AG04449 (cell line): ENCODE measurements at regions not wholly inside any gene's neighbourhood (a gene's known extent, or its start where the extent isn't known, plus 50 kb on each side); places are given as distances from the start of the nearest gene placed in this dataset.

Source experiments
- CTCF ChIA-PET: fragments of 350-600 bp; formaldehyde crosslinking; extraction: SDS; loops from one replicate; lab custom pipeline; 2021; ENCODE audit warnings: antibody characterized with exemption; lab: Yijun Ruan, JAX
- POLR2A ChIA-PET: fragments of 400-600, 350-600 bp; formaldehyde crosslinking; extraction: SDS; loops from one replicate; lab custom pipeline; 2020; ENCODE audit warnings: antibody characterized with exemption, inconsistent platforms; lab: Yijun Ruan, JAX
- DNase-seq: peaks from one replicate; pipeline ENCODE4 v3.0.0-alpha.2; 2010; ENCODE audit warnings: low read depth, low spot score
- H3K4me3 ChIP-seq: 2 replicates; pipeline ENCODE4 v1.5.1; 2011; ENCODE audit warnings: low read depth, mild to moderate bottlenecking, control low read depth, low read length
- CTCF ChIP-seq: IDR thresholded peaks from one replicate; pipeline ENCODE4 v1.5.1; 2011; ENCODE audit warnings: mild to moderate bottlenecking, moderate library complexity, low read length, control low read depth, inconsistent platforms; ENCODE audit not compliant: insufficient read depth; ENCODE audit errors: missing control alignments

- TF ChIP-seq CTCF: no peak
- DNase-seq: no peak
- ChIA-PET POLR2A (no interaction called here), CTCF (interaction anchor here (0.7 to 2.5 kb wide), 6 partner anchors 9 to 351 kb away, joined by 4 to 21 read pairs (median 8); no protein-coding TSS in a partner anchor)
- H3K4me3 ChIP-seq: no peak overlapping the region
Measured at GRCh38 chr4:111281219-111281618, 658.3 kb upstream of the PITX2 start.

GRCh38 chr4:111282035-111282434, 659.2 kb upstream of the PITX2 start:
- no peak overlapping the region for H3K4me3 ChIP-seq
- no peak for DNase-seq
- ChIA-PET POLR2A (no interaction called here), CTCF (interaction anchor here (0.5 to 2.5 kb wide), 10 partner anchors 10 to 669 kb away, joined by 3 to 21 read pairs (median 5); no protein-coding TSS in a partner anchor)
- TF ChIP-seq CTCF: no peak

- ChIA-PET POLR2A (interaction anchor here (0.7 kb wide), 1 partner anchor 510 kb away, joined by 3 read pairs; no protein-coding TSS in a partner anchor), CTCF (interaction anchor here (0.7 to 2.5 kb wide), 23 partner anchors 8 to 671 kb away, joined by 3 to 21 read pairs (median 4); no protein-coding TSS in a partner anchor)
- no peak for DNase-seq
- peak; percentile 80 for TF ChIP-seq CTCF
- H3K4me3 ChIP-seq: no peak overlapping the region
Measured at GRCh38 chr4:111283066-111283677, 660.3 kb upstream of the PITX2 start.

- POLR2A ChIA-PET: no interaction called here
- DNase-seq: no peak
- CTCF ChIA-PET: interaction anchor here (4.6 kb wide), 1 partner anchor 14 kb away, joined by 21 read pairs; no protein-coding TSS in a partner anchor
- no peak overlapping the region for H3K4me3 ChIP-seq
- no peak for TF ChIP-seq CTCF
Measured at GRCh38 chr4:111296466-111296865, 673.6 kb upstream of the PITX2 start.

- DNase-seq: no peak
- ChIA-PET CTCF (interaction anchor here (1.5 kb wide), 1 partner anchor 21 kb away, joined by 6 read pairs; no protein-coding TSS in a partner anchor), POLR2A (no interaction called here)
- H3K4me3 ChIP-seq: no peak overlapping the region
- no peak for TF ChIP-seq CTCF
Measured at GRCh38 chr4:111303806-111304205, 680.9 kb upstream of the PITX2 start.

GRCh38 chr4:111323496-111323895, 700.6 kb upstream of the PITX2 start:
- DNase-seq: peak; percentile 55
- H3K4me3 ChIP-seq: no peak overlapping the region
- TF ChIP-seq CTCF: no peak
- ChIA-PET POLR2A (interaction anchor here (0.6 kb wide), 1 partner anchor 168 kb away, joined by 3 read pairs; no protein-coding TSS in a partner anchor), CTCF (interaction anchor here (1.0 to 1.1 kb wide), 3 partner anchors 36 to 692 kb away, joined by 3 to 4 read pairs (median 4); no protein-coding TSS in a partner anchor)
